GM12864 (cell line): ENCODE measurements at regions not wholly inside any gene's neighbourhood (a gene's known extent, or its start where the extent isn't known, plus 50 kb on each side); places are given as distances from the start of the nearest gene placed in this dataset.

Experiments
- DNase-seq: peaks from one replicate; pipeline ENCODE4 v3.0.0-alpha.2; 2011; ENCODE audit warnings: low read depth
- H3K4me3 ChIP-seq: 2 replicates; pipeline ENCODE4 v1.5.1; 2011; ENCODE audit warnings: mild to moderate bottlenecking, low read depth, low read length, control low read depth
- CTCF ChIP-seq: IDR thresholded peaks from 2 replicates; pipeline ENCODE4 v1.5.1; 2011; ENCODE audit warnings: low read depth, mild to moderate bottlenecking, moderate library complexity, low read length, control low read depth, inconsistent platforms; ENCODE audit errors: missing control alignments

GRCh38 chr6:134596191-134596590 lies 278.3 kb upstream of the SGK1 start:
- H3K4me3 ChIP-seq, result no peak overlapping the region
- DNase-seq, result no peak
- TF ChIP-seq CTCF, result no peak

GRCh38 chr6:134594881-134595280 lies 277.0 kb upstream of the SGK1 start:
- no peak for DNase-seq
- no peak overlapping the region for H3K4me3 ChIP-seq
- no peak for TF ChIP-seq CTCF

GRCh38 chr6:134593887-134594286 lies 276.0 kb upstream of the SGK1 start:
- TF ChIP-seq CTCF, result no peak
- no peak overlapping the region for H3K4me3 ChIP-seq
- no peak for DNase-seq

- no peak for TF ChIP-seq CTCF
- DNase-seq, result no peak
- no peak overlapping the region for H3K4me3 ChIP-seq
Observed at GRCh38 chr6:134593442-134593841, 275.5 kb upstream of the SGK1 start.

GRCh38 chr6:134593024-134593423 lies 275.1 kb upstream of the SGK1 start:
- TF ChIP-seq CTCF, result no peak
- no peak for DNase-seq
- H3K4me3 ChIP-seq, result no peak overlapping the region

DNA sequence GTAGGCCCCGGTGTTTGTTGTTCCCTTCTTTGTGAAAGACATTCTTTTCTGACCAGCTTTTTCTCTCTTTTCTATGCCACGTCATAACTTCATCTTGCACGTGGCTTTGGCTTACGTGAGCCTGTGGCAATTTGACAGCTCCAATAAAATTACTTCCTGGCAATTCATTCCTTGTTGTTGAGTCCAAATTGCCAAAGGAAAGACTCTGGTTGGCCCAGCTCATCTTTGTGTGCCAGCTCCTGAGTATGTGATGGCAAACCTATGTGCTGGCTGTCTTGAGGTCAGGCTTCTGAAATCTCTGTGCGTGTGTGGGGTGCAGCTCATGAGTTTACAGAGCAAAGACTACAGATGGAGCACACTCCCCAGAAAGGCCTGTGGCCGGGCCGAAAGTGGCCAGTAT lies 272.5 kb upstream of the SGK1 start:
- no peak for DNase-seq
- H3K4me3 ChIP-seq, result no peak overlapping the region
- no peak for TF ChIP-seq CTCF

DNA sequence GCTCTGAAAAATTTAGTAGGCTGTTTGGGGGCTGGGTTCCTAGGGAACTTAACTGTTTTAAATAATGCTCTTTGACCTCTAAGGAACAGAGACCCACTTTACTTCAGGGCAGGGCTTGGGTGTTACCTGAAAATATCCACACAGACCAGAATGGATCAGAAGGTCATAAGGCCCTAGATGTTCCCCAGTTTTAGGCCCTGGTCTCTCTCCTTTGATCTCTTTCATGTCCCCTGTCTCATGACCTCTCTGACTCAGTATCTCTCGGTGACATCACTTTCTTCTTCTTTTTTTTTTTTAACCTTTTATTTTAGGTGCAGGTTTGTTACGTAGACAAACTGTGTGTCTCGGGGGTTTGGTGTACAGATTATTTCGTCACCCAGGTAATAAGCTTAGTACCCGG lies 272.1 kb upstream of the SGK1 start:
- DNase-seq, result no peak

More for the DNA sequence above, 272.1 kb upstream of the SGK1 start:
- no peak for TF ChIP-seq CTCF
- H3K4me3 ChIP-seq, result no peak overlapping the region
